ENCODE measurements at regions not wholly inside any gene's neighbourhood (a gene's known extent, or its start where the extent isn't known, plus 50 kb on each side); places are given as distances from the start of the nearest gene placed in this dataset.

DNA sequence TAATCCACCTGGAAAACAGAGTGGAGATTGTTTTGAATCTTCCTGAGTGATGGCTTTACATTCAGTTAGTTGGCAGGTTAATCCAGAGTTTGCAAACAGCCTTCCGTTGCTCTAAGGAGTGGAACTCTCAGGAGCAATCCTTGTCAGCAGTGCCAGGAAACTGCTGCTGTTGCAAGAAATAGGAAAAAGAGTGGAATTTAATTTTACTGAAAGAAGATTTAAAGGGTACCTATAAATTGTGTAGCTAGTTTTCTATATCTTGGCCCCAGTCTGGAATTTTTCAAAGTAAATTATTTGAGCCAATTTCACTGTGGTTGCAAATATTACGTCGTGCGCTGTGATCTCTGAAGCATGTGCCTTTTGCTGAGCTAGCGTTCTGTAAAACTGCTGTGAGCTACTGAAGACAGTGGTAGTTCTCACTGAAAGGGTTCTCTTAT, 55.5 kb upstream of the SLC5A12 start:
- WGBS, result 47% methylated on average over 5 of the region's 5 CpGs
- Histone ChIP-seq H3K4me1 (ENCODE audit: insufficient read depth) (no peaks in the 10 kb centered on the region), H3K27ac (ENCODE audit: low read depth) (no peak overlapping the region), H3K36me3 (ENCODE audit: insufficient read depth) (no peaks in the 10 kb centered on the region), H3K4me3 (ENCODE audit: low read depth, low read length) (no peak overlapping the region)
- peak; percentile 29 for DNase-seq (ENCODE audit: extremely low spot score)

DNA sequence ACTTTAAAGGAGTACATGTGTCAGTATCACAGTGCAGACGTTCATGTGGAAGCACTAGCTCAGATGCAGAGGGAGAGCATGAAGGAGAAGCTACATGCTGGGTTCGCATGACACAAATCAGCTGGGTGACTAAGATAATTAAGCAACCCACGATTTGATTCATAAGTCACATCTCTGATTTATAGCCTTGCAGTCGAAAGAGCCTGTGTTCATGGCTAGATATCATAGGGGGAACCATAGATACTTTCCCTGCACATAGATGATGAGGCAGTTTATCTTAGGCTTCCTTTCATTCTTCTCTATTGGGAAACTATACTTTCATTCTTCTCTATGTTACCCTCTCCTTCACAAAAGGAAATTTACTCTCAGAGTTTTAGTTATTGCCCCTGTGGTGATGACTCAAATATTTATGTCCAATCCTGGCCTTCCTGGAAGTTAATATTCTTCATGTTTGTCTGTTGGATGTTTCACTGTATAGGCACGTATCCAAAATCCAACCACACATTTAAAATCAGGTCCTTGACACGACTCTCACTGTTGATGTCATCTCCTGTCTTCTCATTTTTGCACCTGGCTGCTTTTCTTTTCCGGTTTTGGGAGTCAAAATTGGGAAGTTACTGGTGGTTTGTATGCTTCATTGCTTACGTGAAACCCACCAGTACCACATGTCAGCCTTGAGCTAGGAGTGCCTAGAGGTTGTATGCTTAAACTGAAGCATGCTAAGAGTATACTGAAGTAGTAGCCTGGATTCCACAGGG, 56.3 kb upstream of the SLC5A12 start:
- Histone ChIP-seq H3K4me1 (ENCODE audit: insufficient read depth) (no peaks in the 10 kb centered on the region), H3K36me3 (ENCODE audit: insufficient read depth) (no peaks in the 10 kb centered on the region), H3K27ac (ENCODE audit: low read depth) (no peak overlapping the region), H3K4me3 (ENCODE audit: low read depth, low read length) (no peak overlapping the region)
- WGBS, result 65% methylated on average over 8 of the region's 8 CpGs
- DNase-seq (ENCODE audit: extremely low spot score), result no peak

DNA sequence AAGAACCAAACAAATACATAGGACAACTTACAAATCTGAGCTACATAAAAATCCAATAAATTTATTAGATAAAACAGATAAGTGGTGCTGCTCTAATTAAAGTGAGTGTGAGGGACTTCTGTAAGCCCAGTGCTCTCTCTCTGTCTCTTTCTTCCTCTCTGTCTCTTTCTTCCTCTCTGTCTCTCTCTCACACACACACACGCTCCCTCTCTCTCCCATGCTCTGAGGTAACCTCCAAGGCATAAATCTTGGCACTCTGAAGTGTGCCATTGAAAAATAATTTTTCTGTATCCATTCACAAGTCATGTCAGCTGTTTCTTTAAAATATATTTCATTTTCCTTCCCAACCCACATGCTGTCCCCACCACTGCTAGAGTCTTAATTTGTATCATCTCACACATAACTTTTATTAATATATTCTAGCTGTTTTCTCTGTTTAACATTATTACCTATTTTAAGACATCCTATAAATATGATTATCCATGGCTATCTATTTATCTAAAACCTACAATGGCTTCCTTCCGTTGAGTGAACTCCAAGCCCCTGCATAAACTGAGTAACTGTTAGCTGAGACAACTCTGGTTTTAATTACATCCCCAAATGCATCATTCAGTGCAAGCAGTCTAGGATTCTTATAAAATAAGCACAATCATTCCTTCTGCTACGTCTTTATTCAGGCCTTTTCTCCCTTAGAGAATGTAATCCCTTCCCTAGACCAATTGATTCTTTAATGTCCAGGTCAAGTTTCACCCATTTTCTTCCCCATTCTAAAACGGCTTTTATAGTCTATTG, 57.4 kb upstream of the SLC5A12 start:
- DNase-seq (ENCODE audit: extremely low spot score), result no peak
- 88% methylated on average over 4 of the region's 4 CpGs for WGBS
- no peak overlapping the region for H3K4me3 ChIP-seq (ENCODE audit: low read depth, low read length)
- no peaks in the 10 kb centered on the region for H3K4me1 ChIP-seq (ENCODE audit: insufficient read depth)
- H3K27ac ChIP-seq (ENCODE audit: low read depth), result no peak overlapping the region
- no peaks in the 10 kb centered on the region for H3K36me3 ChIP-seq (ENCODE audit: insufficient read depth)

DNA sequence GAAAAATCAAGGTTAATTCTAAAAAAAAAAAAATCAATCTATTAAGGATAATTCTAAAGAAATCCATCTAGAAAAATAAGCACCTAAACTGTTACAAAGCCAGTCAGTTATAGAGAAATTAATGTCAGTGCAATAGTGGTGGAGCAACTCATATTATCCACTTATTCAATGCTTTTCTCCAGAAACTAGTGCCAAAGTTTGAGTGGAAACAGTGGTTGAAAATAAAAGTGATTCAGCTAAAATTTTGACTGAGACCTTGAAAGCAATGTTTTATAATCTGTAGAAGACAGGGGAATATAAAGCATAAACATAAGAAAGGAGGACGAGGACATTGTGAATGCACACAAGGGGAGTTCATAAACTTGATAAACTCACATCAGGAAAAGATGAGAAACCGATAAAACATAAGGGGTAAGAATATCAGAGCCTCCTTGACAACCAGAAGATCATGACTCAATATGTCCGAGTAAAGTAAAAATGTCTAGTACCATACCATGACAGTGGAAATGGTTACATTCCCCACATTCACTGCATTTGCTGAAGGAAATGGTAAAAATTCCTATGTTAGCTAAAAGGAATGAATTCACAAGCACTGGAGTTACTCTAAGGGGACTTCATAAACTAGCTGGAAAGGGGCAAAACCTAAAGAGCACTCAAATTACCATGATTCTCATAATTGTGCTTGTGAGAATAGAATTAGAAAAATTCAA, 58.7 kb upstream of the SLC5A12 start:
- 84% methylated on average over 3 of the region's 3 CpGs for WGBS
- H3K4me3 ChIP-seq (ENCODE audit: low read depth, low read length), result no peak overlapping the region
- H3K36me3 ChIP-seq (ENCODE audit: insufficient read depth), result no peaks in the 10 kb centered on the region

DNA sequence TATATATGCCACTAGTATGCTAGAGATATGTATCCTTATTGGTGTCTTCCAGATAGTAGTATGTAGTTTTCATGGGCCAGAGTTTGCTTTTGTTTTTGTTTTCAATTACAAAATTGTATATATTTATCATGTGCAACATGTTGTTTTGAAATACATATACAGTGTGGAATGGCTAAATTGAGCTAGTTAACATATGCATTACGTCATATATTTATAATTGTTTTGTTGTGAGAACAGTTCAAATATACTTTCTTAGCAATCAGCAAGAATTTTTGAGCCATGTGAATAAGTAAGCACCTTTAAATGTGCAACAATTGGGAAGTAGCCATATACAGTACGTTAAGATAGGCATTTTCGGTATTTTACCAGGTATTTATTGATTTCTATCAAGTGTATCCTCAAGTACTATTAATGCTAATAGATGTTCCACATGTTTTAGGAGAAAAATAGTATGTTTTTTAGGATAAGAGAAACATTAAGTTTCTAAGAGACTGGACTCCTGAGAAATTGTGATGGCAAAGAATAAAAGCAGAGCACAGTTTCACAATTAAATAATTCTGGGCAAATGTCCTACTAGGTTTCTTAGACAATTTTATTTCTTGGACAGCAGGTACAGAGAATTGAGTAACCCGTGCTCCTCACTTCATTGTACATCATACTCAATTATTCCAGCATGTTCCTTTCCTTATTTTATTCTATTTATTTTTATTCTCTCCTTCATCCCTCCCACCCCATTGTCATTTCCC, 60.5 kb upstream of the SLC5A12 start:
- H3K4me3 ChIP-seq (ENCODE audit: low read depth, low read length), result no peak overlapping the region
- no peak overlapping the region for H3K27ac ChIP-seq (ENCODE audit: low read depth)
- no peaks in the 10 kb centered on the region for H3K4me1 ChIP-seq (ENCODE audit: insufficient read depth)
- no peak for DNase-seq (ENCODE audit: extremely low spot score)
- 74% methylated on average over 4 of the region's 4 CpGs for WGBS
- H3K36me3 ChIP-seq (ENCODE audit: insufficient read depth), result no peaks in the 10 kb centered on the region

More for the DNA sequence above, 58.7 kb upstream of the SLC5A12 start:
- no peak for DNase-seq (ENCODE audit: extremely low spot score)
- H3K4me1 ChIP-seq (ENCODE audit: insufficient read depth), result no peaks in the 10 kb centered on the region
- H3K27ac ChIP-seq (ENCODE audit: low read depth), result no peak overlapping the region

DNA sequence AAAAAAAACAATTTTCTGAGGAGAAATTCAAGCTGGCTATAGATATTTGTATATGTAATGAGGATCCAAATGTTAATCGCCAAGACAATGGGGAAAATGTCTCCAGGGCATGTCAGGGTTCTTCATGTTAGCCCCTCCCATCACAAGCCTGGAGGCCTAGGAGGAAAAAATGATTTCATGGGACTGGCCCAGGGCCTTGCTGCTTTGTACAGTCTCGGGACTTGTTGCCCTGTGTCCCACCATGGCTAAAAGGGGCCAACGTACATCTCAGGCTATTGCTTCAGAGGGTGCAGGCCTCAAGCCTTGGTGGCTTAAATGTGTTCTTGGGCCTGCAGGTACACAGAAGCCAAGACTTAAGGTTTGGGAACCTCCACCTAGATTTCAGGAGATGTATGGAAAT, 62.1 kb upstream of the SLC5A12 start:
- WGBS, result 95% methylated on average over 3 of the region's 3 CpGs
- Histone ChIP-seq H3K4me1 (ENCODE audit: insufficient read depth) (no peaks in the 10 kb centered on the region), H3K27ac (ENCODE audit: low read depth) (no peak overlapping the region)

DNA sequence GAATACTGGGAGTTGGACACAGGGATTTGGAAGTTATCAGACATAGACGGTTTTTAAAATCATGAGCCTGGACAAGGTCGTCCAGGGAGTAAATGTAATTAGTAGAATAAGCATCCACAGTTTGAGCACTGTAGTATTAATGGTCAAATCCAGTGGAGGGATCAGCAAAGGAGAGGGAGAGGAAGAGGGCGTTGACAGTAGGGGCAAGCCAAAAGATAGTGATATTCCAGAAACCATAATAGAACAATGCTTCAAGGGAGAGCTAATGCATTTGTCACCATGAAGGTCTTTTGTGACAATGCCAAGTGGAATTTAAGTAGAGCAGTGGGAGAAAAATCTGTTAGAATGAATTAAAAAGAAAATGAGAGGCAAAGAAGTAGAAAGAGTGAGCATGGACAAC, 68.9 kb upstream of the SLC5A12 start:
- WGBS, result 64% methylated on average over 3 of the region's 3 CpGs
- no peak overlapping the region for H3K4me3 ChIP-seq (ENCODE audit: low read depth, low read length)
- H3K4me1 ChIP-seq (ENCODE audit: insufficient read depth), result no peaks in the 10 kb centered on the region
- DNase-seq (ENCODE audit: extremely low spot score), result no peak
- H3K27ac ChIP-seq (ENCODE audit: low read depth), result no peak overlapping the region
- H3K36me3 ChIP-seq (ENCODE audit: insufficient read depth), result no peaks in the 10 kb centered on the region

More for the DNA sequence above, 62.1 kb upstream of the SLC5A12 start:
- Histone ChIP-seq H3K4me3 (ENCODE audit: low read depth, low read length) (no peak overlapping the region), H3K36me3 (ENCODE audit: insufficient read depth) (no peaks in the 10 kb centered on the region)
- no peak for DNase-seq (ENCODE audit: extremely low spot score)

DNA sequence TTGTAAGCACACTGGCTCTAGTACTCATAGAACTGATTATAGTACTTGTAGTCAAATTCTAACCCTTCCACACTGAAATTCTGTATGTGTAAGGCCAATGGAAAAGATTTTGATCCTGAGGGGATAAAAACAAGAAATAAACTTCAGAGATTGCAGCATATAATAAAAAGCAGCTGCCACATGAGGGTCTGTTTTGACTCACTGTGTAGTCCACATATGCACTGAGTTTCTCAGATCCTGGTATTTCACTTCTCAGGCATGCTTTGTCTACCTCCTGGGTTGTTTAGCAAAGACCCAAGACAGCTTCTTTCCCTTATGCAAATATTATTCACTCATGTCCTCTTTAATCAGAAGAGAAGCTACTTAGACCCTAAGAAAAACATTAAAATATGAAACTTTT, 71.1 kb upstream of the SLC5A12 start:
- DNase-seq (ENCODE audit: extremely low spot score), result no peak
- H3K4me3 ChIP-seq (ENCODE audit: low read depth, low read length), result no peak overlapping the region
- no peaks in the 10 kb centered on the region for H3K36me3 ChIP-seq (ENCODE audit: insufficient read depth)
- no peaks in the 10 kb centered on the region for H3K4me1 ChIP-seq (ENCODE audit: insufficient read depth)
- no peak overlapping the region for H3K27ac ChIP-seq (ENCODE audit: low read depth)

DNA sequence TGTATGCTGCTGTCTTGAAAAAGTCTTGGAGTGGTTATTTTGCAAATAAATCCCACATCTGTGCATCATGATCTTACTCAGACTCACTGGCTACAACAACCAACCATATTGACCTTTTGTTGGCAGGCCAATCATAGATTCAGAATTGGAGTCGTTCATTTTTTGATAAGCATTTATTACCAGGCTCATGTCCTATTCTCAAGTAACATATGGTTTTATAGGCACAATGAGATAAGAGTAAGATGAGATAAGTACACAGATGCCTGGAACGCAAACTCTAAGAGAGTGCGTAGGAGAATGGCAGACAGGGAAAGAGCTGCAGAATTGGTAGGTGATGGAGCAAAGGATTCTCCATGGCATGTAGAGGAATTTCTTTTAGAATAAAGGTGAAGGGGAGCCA, 71.6 kb upstream of the SLC5A12 start:
- WGBS, result 46% methylated on average over 3 of the region's 3 CpGs
- Histone ChIP-seq H3K36me3 (ENCODE audit: insufficient read depth) (no peaks in the 10 kb centered on the region), H3K4me3 (ENCODE audit: low read depth, low read length) (no peak overlapping the region), H3K4me1 (ENCODE audit: insufficient read depth) (no peaks in the 10 kb centered on the region), H3K27ac (ENCODE audit: low read depth) (no peak overlapping the region)
- DNase-seq (ENCODE audit: extremely low spot score), result no peak

DNA sequence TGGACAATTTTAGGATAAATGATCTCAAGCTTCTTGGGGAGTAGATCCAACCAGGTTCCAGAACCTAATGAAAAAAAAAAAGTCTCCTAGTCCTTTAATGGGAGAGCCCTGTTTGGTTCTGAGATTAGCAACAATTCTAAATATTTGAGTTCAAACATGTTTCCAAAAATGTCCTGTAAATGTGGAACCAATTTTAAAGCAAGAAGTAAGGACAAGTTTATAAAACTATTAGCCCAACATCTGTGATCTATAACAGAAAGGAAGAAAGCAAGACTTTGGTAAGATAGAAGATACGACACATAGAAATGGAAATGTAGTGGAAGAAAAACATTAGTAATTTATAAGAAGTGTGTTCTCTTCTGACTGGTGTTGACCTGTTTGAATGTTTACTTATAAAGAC, 79.7 kb upstream of the SLC5A12 start:
- Histone ChIP-seq H3K4me3 (ENCODE audit: low read depth, low read length) (no peak overlapping the region), H3K4me1 (ENCODE audit: insufficient read depth) (no peaks in the 10 kb centered on the region), H3K27ac (ENCODE audit: low read depth) (no peak overlapping the region), H3K36me3 (ENCODE audit: insufficient read depth) (no peaks in the 10 kb centered on the region)
- WGBS, result 86% methylated on average over 1 of the region's 1 CpG
- DNase-seq (ENCODE audit: extremely low spot score), result no peak

DNA sequence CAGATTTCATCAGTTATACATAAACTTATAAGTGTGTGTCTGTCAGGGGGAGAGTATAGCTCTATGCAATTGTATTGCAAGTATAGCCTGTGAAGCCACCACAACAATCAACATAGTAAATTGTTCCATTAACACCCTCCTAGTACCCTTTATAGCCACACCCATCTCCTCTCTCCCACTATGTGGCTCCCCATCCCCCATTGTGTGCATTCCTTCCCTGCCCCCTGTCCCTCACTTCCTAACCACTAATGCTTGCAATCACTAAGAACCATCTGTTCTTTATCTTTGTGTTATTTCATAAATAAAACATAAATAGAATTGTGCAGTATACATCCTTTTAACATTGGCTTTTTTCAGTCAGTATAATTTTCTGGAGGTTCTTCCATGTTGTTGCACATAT, 83.1 kb upstream of the SLC5A12 start:
- Histone ChIP-seq H3K36me3 (ENCODE audit: insufficient read depth) (no peaks in the 10 kb centered on the region), H3K27ac (ENCODE audit: low read depth) (no peak overlapping the region), H3K4me3 (ENCODE audit: low read depth, low read length) (no peak overlapping the region), H3K4me1 (ENCODE audit: insufficient read depth) (no peaks in the 10 kb centered on the region)
- DNase-seq (ENCODE audit: extremely low spot score), result no peak

DNA sequence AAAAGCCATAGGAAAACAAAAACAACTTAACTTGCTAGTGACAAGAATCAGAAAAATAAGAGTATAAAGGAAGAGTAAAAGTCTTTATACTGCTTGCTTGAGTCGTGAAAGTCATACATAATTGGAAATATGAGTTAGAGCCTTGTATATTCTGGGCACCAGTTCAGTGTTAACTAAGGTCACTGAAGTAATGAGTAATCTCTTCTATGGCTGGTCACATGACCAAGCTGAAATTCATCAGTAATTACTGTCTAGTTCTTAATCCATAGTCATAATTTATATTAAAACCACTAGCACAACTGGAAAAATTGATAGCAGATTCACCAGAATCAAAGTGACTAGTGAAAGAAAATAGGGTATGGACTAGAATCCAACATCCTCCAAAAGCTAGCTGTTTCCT, 84.4 kb upstream of the SLC5A12 start:
- no peak overlapping the region for H3K27ac ChIP-seq (ENCODE audit: low read depth)
- H3K4me1 ChIP-seq (ENCODE audit: insufficient read depth), result no peaks in the 10 kb centered on the region
- DNase-seq (ENCODE audit: extremely low spot score), result no peak
- no peaks in the 10 kb centered on the region for H3K36me3 ChIP-seq (ENCODE audit: insufficient read depth)
- WGBS, result 39% methylated on average over 1 of the region's 1 CpG
- no peak overlapping the region for H3K4me3 ChIP-seq (ENCODE audit: low read depth, low read length)

DNA sequence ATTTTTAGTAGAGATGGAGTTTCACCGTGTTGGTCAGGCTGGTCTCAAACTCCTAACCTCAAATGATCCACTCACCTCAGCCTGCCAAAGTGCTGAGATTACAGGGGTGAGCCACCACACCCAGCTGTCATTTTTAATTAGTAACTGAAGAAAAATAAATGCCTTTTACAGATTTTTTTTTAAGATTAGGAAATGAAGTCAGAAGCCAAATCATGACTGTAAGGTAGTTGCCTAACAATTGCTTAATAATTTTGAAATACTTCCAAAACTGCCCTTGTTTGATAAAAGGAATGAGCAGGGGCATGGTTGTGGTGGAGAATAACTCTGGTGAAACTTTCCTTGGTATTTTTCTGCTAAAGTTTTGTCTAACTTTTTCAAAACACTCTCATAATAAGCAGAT, 98.9 kb upstream of the SLC5A12 start:
- no peak for DNase-seq (ENCODE audit: extremely low spot score)
- WGBS, result 83% methylated on average over 1 of the region's 1 CpG
- Histone ChIP-seq H3K36me3 (ENCODE audit: insufficient read depth) (no peaks in the 10 kb centered on the region), H3K4me1 (ENCODE audit: insufficient read depth) (no peaks in the 10 kb centered on the region), H3K27ac (ENCODE audit: low read depth) (no peak overlapping the region), H3K4me3 (ENCODE audit: low read depth, low read length) (no peak overlapping the region)
